Dendritic cell treated with granulocyte-macrophage colony-stimulating factor and Interleukin-4, amounts not matched to agents 40 ng/mL and 50 ng/mL, for 4 days (primary cell): ENCODE measurements at regions not wholly inside any gene's neighbourhood (a gene's known extent, or its start where the extent isn't known, plus 50 kb on each side); places are given as distances from the start of the nearest gene placed in this dataset.
"Not testable (repeated sequence)": the region's sequence is repeated elsewhere in the genome, so short reads cannot be mapped to it uniquely, and the experiment has no call there.

Experiments used
- H3K27ac Mint-ChIP-seq: one replicate; pipeline ENCODE4 v1.8.0; 2022; ENCODE audit warnings: mild to moderate bottlenecking, mixed read lengths
- H3K27me3 Mint-ChIP-seq: one replicate; pipeline ENCODE4 v1.8.0; 2022; ENCODE audit warnings: mild to moderate bottlenecking, mixed read lengths
- H3K36me3 Mint-ChIP-seq: one replicate; pipeline ENCODE4 v1.8.0; 2022; ENCODE audit warnings: low read depth, mixed read lengths
- H3K4me1 Mint-ChIP-seq: one replicate; pipeline ENCODE4 v1.8.0; 2022; ENCODE audit warnings: low read depth, mixed read lengths
- H3K4me3 Mint-ChIP-seq: one replicate; pipeline ENCODE4 v1.8.0; 2022; ENCODE audit warnings: mild to moderate bottlenecking, moderate library complexity, mixed read lengths
- H3K9me3 Mint-ChIP-seq: one replicate; pipeline ENCODE4 v1.8.0; 2022; ENCODE audit warnings: mixed read lengths
- intact Hi-C: fragments of 100-400 bp; cut with micrococcal nuclease; formaldehyde crosslinking; loops from one replicate; pipeline ENCODE4 v1.15.0; 2022

- H3K36me3 Mint-ChIP-seq, intact Hi-C loops, H3K4me1 Mint-ChIP-seq, H3K27ac Mint-ChIP-seq, H3K4me3 Mint-ChIP-seq, H3K27me3 Mint-ChIP-seq: not testable (repeated sequence)
- H3K9me3 Mint-ChIP-seq, result peaks cover 61% of the 10 kb centered on the region
Measured at GRCh38 chr4:179170308-179170707, 1728.1 kb upstream of the AGA start.

GRCh38 chr4:179182741-179183140, 1740.5 kb upstream of the AGA start:
- Mint-ChIP-seq H3K4me1 (no peaks in the 10 kb centered on the region), H3K27ac (no peak overlapping the region), H3K9me3 (peaks cover 19% of the 10 kb centered on the region), H3K27me3 (no peaks in the 10 kb centered on the region), H3K4me3 (no peak overlapping the region), H3K36me3 (no peaks in the 10 kb centered on the region)
- intact Hi-C loops, result no loop called here

DNA sequence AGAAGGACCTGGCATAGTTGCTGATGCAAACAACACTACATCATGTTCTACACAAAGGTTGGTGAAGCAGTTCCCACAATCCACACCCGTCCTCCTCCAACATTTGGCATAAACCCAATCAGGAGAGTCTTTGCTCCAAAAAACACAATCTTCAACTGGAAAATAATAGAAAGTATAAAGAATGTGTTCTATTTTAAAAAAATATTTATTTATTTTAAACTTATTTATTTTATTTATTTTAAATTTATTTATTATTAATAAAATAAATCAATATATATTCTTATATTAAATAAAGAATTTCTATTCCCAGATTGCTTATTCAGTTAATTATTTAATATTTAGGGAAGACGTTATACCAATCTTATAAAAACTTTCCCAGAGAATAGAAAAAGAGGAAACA, 1753.7 kb upstream of the AGA start:
- no peaks in the 10 kb centered on the region for H3K36me3 Mint-ChIP-seq
- H3K27ac Mint-ChIP-seq, result no peak overlapping the region
- H3K4me1 Mint-ChIP-seq, result no peaks in the 10 kb centered on the region
- intact Hi-C loops, result no loop called here
- no peak overlapping the region for H3K4me3 Mint-ChIP-seq
- H3K9me3 Mint-ChIP-seq, result peaks cover 8% of the 10 kb centered on the region
- H3K27me3 Mint-ChIP-seq, result no peaks in the 10 kb centered on the region

- H3K4me1 Mint-ChIP-seq, result no peaks in the 10 kb centered on the region
- H3K27me3 Mint-ChIP-seq, result no peaks in the 10 kb centered on the region
- H3K9me3 Mint-ChIP-seq, result peaks cover 8% of the 10 kb centered on the region
- no peaks in the 10 kb centered on the region for H3K36me3 Mint-ChIP-seq
- H3K27ac Mint-ChIP-seq, result no peak overlapping the region
- H3K4me3 Mint-ChIP-seq, result no peak overlapping the region
- intact Hi-C loops, result no loop called here
Measured at GRCh38 chr4:179196511-179196910, 1754.3 kb upstream of the AGA start.

DNA sequence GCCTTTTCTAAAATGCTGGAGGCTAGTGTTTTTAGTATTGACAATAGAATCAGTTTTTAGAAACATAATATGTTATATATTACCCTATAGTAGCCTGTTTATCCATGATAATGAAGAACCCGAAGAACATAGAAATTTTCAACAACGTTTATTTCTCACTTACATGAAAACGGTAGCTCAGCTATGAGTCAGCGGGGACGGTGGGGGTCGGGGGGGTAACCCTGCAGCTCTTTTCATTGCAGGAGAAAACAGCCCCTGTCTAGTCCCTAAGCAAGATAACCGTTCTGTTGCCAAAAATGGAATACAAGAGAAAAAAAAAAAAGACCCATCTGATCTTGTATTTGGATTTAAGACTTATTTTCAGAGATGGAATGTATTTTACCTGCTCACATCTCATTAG, 1758.4 kb upstream of the AGA start:
- no peak overlapping the region for H3K4me3 Mint-ChIP-seq
- H3K9me3 Mint-ChIP-seq, result peaks cover 19% of the 10 kb centered on the region
- no peaks in the 10 kb centered on the region for H3K36me3 Mint-ChIP-seq
- intact Hi-C loops, result no loop called here
- no peak overlapping the region for H3K27ac Mint-ChIP-seq
- H3K27me3 Mint-ChIP-seq, result no peaks in the 10 kb centered on the region
- no peaks in the 10 kb centered on the region for H3K4me1 Mint-ChIP-seq

- Mint-ChIP-seq H3K27me3 (no peaks in the 10 kb centered on the region), H3K4me1 (no peaks in the 10 kb centered on the region), H3K4me3 (no peak overlapping the region), H3K9me3 (peaks cover 56% of the 10 kb centered on the region), H3K36me3 (no peaks in the 10 kb centered on the region), H3K27ac (no peak overlapping the region)
- intact Hi-C loops, result no loop called here
Measured at GRCh38 chr4:179225594-179225993, 1783.4 kb upstream of the AGA start.

GRCh38 chr4:179248821-179249220, 1806.6 kb upstream of the AGA start:
- H3K4me1 Mint-ChIP-seq, result no peaks in the 10 kb centered on the region
- H3K4me3 Mint-ChIP-seq, result no peak overlapping the region
- H3K9me3 Mint-ChIP-seq, result peaks cover 23% of the 10 kb centered on the region
- no peak overlapping the region for H3K27ac Mint-ChIP-seq
- intact Hi-C loops, result no loop called here
- no peaks in the 10 kb centered on the region for H3K36me3 Mint-ChIP-seq
- no peaks in the 10 kb centered on the region for H3K27me3 Mint-ChIP-seq

DNA sequence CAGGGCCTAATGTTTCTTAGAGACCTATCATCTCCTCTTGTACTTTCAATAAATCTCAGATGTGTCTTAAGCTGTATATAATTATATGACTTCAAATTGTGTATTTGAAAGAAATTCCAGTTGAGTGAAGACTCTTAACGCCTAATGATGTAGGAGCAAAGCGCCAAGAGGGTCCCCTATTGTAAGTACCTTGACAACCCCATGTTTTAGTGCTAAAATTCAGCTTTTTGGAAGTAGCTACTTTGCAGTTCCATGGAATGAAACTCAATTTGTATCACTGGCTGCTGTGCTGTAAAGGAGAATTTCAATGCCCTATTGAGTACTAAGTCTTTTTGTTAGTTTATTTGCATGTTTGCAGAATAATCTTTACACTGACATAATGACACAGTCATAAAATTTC, 1826.6 kb upstream of the AGA start:
- no peak overlapping the region for H3K27ac Mint-ChIP-seq
- H3K27me3 Mint-ChIP-seq, result no peaks in the 10 kb centered on the region
- H3K9me3 Mint-ChIP-seq, result peaks cover 14% of the 10 kb centered on the region
- no peaks in the 10 kb centered on the region for H3K4me1 Mint-ChIP-seq
- H3K36me3 Mint-ChIP-seq, result no peaks in the 10 kb centered on the region
- H3K4me3 Mint-ChIP-seq, result no peak overlapping the region
- intact Hi-C loops, result no loop called here

DNA sequence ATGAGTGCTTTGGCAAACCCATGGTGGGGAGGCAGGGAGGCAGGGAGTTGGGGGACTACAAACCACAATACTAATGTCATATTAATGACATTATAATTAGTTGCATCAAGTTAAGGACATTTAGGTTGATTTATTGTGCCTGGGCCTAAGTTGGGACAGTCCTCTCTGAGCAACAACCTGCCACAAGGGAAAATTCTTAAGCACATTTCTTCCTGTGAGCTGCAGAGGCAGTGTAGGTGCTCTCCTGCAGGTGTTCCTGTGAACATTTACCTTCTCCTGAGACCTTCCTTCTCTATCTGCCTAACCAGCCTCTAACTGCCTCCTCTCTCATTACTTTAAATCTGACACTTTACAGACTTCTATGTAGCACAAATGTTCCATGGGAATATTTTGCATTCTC, 1830.0 kb upstream of the AGA start:
- no peaks in the 10 kb centered on the region for H3K27me3 Mint-ChIP-seq
- no peaks in the 10 kb centered on the region for H3K36me3 Mint-ChIP-seq
- H3K4me1 Mint-ChIP-seq, result no peaks in the 10 kb centered on the region
- no peak overlapping the region for H3K27ac Mint-ChIP-seq
- H3K4me3 Mint-ChIP-seq, result no peak overlapping the region
- peaks cover 21% of the 10 kb centered on the region for H3K9me3 Mint-ChIP-seq
- intact Hi-C loops, result no loop called here

DNA sequence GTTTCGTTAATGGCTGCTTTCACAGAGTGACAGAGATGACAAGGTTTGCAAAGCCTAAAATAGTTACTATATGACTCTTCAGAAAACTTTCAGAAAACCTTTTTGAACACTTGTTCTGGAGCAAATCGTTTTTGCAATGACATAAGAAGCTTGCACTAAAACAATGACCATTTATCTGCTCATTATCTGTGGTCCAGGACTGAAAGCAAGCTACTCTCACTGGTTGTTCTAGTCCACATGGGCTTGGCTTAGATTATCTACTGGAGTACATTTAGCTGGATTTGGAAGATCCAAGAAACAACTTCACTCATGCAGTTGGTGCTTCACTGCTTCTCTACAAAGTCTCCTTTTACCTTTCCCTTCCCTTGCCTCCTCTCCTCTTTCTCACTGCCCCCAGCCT, 1836.4 kb upstream of the AGA start:
- intact Hi-C loops, result no loop called here
- no peaks in the 10 kb centered on the region for H3K36me3 Mint-ChIP-seq
- no peak overlapping the region for H3K27ac Mint-ChIP-seq
- peaks cover 22% of the 10 kb centered on the region for H3K9me3 Mint-ChIP-seq
- H3K4me1 Mint-ChIP-seq, result no peaks in the 10 kb centered on the region
- no peak overlapping the region for H3K4me3 Mint-ChIP-seq
- no peaks in the 10 kb centered on the region for H3K27me3 Mint-ChIP-seq

GRCh38 chr4:179285696-179286095, 1843.5 kb upstream of the AGA start:
- intact Hi-C loops, result no loop called here

GRCh38 chr4:179291657-179292056, 1849.4 kb upstream of the AGA start:
- H3K27ac Mint-ChIP-seq, result no peak overlapping the region
- peaks cover 46% of the 10 kb centered on the region for H3K9me3 Mint-ChIP-seq
- no peak overlapping the region for H3K4me3 Mint-ChIP-seq
- no peaks in the 10 kb centered on the region for H3K4me1 Mint-ChIP-seq
- H3K27me3 Mint-ChIP-seq, result no peaks in the 10 kb centered on the region
- no peaks in the 10 kb centered on the region for H3K36me3 Mint-ChIP-seq
- intact Hi-C loops, result no loop called here

More at GRCh38 chr4:179285696-179286095, 1843.5 kb upstream of the AGA start:
- no peaks in the 10 kb centered on the region for H3K27me3 Mint-ChIP-seq
- H3K36me3 Mint-ChIP-seq, result no peaks in the 10 kb centered on the region
- H3K27ac Mint-ChIP-seq, result no peak overlapping the region
- no peak overlapping the region for H3K4me3 Mint-ChIP-seq
- H3K4me1 Mint-ChIP-seq, result no peaks in the 10 kb centered on the region
- peaks cover 54% of the 10 kb centered on the region for H3K9me3 Mint-ChIP-seq

GRCh38 chr4:179292468-179292867, 1850.2 kb upstream of the AGA start:
- Mint-ChIP-seq H3K9me3 (peaks cover 40% of the 10 kb centered on the region), H3K27ac (no peak overlapping the region), H3K4me1 (no peaks in the 10 kb centered on the region), H3K36me3 (no peaks in the 10 kb centered on the region), H3K27me3 (no peaks in the 10 kb centered on the region), H3K4me3 (no peak overlapping the region)
- intact Hi-C loops, result no loop called here

- Mint-ChIP-seq H3K27ac (no peak overlapping the region), H3K27me3 (no peaks in the 10 kb centered on the region), H3K4me1 (no peaks in the 10 kb centered on the region), H3K9me3 (peaks cover 7% of the 10 kb centered on the region), H3K36me3 (no peaks in the 10 kb centered on the region), H3K4me3 (no peak overlapping the region)
- intact Hi-C loops, result no loop called here
Measured at GRCh38 chr4:179307297-179308136, 1865.3 kb upstream of the AGA start.

DNA sequence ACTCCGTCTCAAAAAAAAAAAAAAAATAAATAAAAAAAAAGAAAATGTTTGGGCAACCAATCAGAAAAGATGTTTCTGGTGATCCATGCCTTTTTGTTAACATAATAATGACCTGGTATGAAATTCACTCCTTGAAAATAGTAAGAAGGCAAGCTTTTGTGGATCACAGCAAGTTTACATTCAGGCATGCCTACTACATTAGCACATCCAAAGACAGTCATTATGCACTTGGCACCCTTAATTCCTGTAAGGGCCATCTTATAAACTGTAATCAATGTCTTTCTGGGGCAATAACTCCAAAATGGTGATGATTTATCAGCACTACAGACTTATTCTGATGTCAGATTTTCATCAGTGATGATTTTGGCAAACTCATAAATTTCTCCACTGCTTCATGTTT, 1871.6 kb upstream of the AGA start:
- Mint-ChIP-seq H3K27me3 (no peaks in the 10 kb centered on the region), H3K4me1 (no peaks in the 10 kb centered on the region), H3K4me3 (no peak overlapping the region), H3K27ac (no peak overlapping the region), H3K36me3 (no peaks in the 10 kb centered on the region), H3K9me3 (peaks cover 22% of the 10 kb centered on the region)
- intact Hi-C loops, result no loop called here
